Liver (tissue), 8 donors: ENCODE measurements at regions not wholly inside any gene's neighbourhood (a gene's known extent, or its start where the extent isn't known, plus 50 kb on each side); places are given as distances from the start of the nearest gene placed in this dataset.

Source experiments
- DNase-seq: peaks from one replicate; pipeline ENCODE4 v3.0.0-alpha.2; 2017; ENCODE audit warnings: low spot score
- H3K27ac ChIP-seq, 2 donors: one replicate each; pipeline ENCODE4 v1.7.0; 2013; ENCODE audit warnings: inconsistent platforms in 2 of 2, low read length in 2 of 2, control low read depth in 1 of 2, low read depth in 1 of 2, mild to moderate bottlenecking in 1 of 2
- H3K27me3 ChIP-seq, 4 donors: one replicate each; pipeline versions ENCODE4 v1.6.1 to v1.7.0; 2013; ENCODE audit warnings: low read length in 3 of 4, inconsistent platforms in 1 of 4, mild to moderate bottlenecking in 1 of 4, moderate library complexity in 1 of 4; ENCODE audit not compliant: control insufficient read depth in 4 of 4, insufficient read depth in 4 of 4
- H3K36me3 ChIP-seq, 4 donors: one replicate each; pipeline versions ENCODE4 v1.6.1 to v1.7.0; 2013; ENCODE audit warnings: low read length in 3 of 4, mild to moderate bottlenecking in 3 of 4, low read depth in 1 of 4, moderate library complexity in 1 of 4; ENCODE audit not compliant: control insufficient read depth in 4 of 4, insufficient read depth in 3 of 4
- H3K4me1 ChIP-seq, 4 donors: one replicate each; pipeline versions ENCODE4 v1.6.1 to v1.7.0; 2013; ENCODE audit warnings: low read length in 3 of 4, mild to moderate bottlenecking in 3 of 4, moderate library complexity in 1 of 4; ENCODE audit not compliant: control insufficient read depth in 4 of 4, insufficient read depth in 4 of 4
- H3K4me3 ChIP-seq, 3 donors: one replicate each; pipeline versions ENCODE4 v1.6.1 to v1.7.0; 2013; ENCODE audit warnings: low read length in 3 of 3, control low read depth in 1 of 3, low read depth in 1 of 3, mild to moderate bottlenecking in 1 of 3
- H3K9ac ChIP-seq, 2 donors: one replicate each; pipeline ENCODE4 v1.7.0; 2013; ENCODE audit warnings: low read length in 2 of 2, mild to moderate bottlenecking in 2 of 2, moderate library complexity in 2 of 2, control low read depth in 1 of 2, low read depth in 1 of 2
- H3K9me3 ChIP-seq, 4 donors: one replicate each; pipeline versions ENCODE4 v1.6.1 to v1.7.0; 2013; ENCODE audit warnings: low read length in 3 of 4; ENCODE audit not compliant: control insufficient read depth in 4 of 4
- EGR1 ChIP-seq, 2 donors: IDR thresholded peaks; 2 replicates each; pipeline ENCODE4 v1.6.1; 2016 to 2018; ENCODE audit warnings: antibody characterized with exemption in 2 of 2, low read depth in 2 of 2
- FOXA1 ChIP-seq: IDR thresholded peaks from 2 replicates; pipeline ENCODE4 v1.6.1; 2016; ENCODE audit warnings: antibody characterized with exemption
- FOXA2 ChIP-seq: IDR thresholded peaks from 2 replicates; pipeline ENCODE4 v1.6.1; 2016; ENCODE audit warnings: antibody characterized with exemption
- GABPA ChIP-seq, 2 donors: IDR thresholded peaks in 1 of 2; conservative IDR thresholded peaks in 1 of 2; 2 replicates each; pipeline ENCODE4 v1.6.1; 2016; ENCODE audit warnings: antibody characterized with exemption in 2 of 2, mild to moderate bottlenecking in 1 of 2, moderate library complexity in 1 of 2
- HNF4A ChIP-seq, 2 donors: conservative IDR thresholded peaks; 2 replicates each; pipeline ENCODE4 v1.6.1; 2016; ENCODE audit warnings: antibody characterized with exemption in 2 of 2, mild to moderate bottlenecking in 2 of 2
- HNF4G ChIP-seq: IDR thresholded peaks from 2 replicates; pipeline ENCODE4 v1.6.1; 2016; ENCODE audit warnings: antibody characterized with exemption
- JUND ChIP-seq, 2 donors: IDR thresholded peaks; 2 replicates each; pipeline ENCODE4 v1.6.1; 2016; ENCODE audit warnings: antibody characterized with exemption in 2 of 2
- NR2F2 ChIP-seq: IDR thresholded peaks from 2 replicates; pipeline ENCODE4 v1.6.1; 2016; ENCODE audit warnings: antibody characterized with exemption
- RAD21 ChIP-seq, 2 donors: IDR thresholded peaks; 2 replicates each; pipeline ENCODE4 v1.6.1; 2016; ENCODE audit warnings: antibody characterized with exemption in 2 of 2, mild to moderate bottlenecking in 2 of 2
- SP1 ChIP-seq: IDR thresholded peaks from 2 replicates; pipeline ENCODE4 v1.6.1; 2018; ENCODE audit warnings: antibody characterized with exemption, mild to moderate bottlenecking
- YY1 ChIP-seq: IDR thresholded peaks from 2 replicates; pipeline ENCODE4 v1.6.1; 2016; ENCODE audit warnings: antibody characterized with exemption, mild to moderate bottlenecking
- WGBS: extraction: QIAGEN DNeasy Blood & Tissue Kit; methylation state at CpG from one replicate; pipeline ENCODE4 v1.1.7; 2013; 5-methylcytosine and 5-hydroxymethylcytosine counted together
- TF ChIP-seq, protein P1 (sequence below): IDR thresholded peaks from 2 replicates; pipeline ENCODE4 v1.6.1; 2016; ENCODE audit warnings: antibody characterized with exemption
- TF ChIP-seq, protein P2 (sequence below): fragments of 150-350 bp; IDR thresholded peaks from 2 replicates; pipeline ENCODE4 v1.5.1; 2017; ENCODE audit warnings: improper control_type of control experiment, low read depth, low read length; ENCODE audit not compliant: missing input control
- TF ChIP-seq, protein P3 (sequence below): IDR thresholded peaks from 2 replicates; pipeline ENCODE4 v1.6.1; 2016; ENCODE audit warnings: antibody characterized with exemption, mild to moderate bottlenecking
- donor health status: healthy.
- donor health status: healthy.
- donor health status: healthy.
- donor health status: healthy.
- donor health status: healthy.

DNA sequence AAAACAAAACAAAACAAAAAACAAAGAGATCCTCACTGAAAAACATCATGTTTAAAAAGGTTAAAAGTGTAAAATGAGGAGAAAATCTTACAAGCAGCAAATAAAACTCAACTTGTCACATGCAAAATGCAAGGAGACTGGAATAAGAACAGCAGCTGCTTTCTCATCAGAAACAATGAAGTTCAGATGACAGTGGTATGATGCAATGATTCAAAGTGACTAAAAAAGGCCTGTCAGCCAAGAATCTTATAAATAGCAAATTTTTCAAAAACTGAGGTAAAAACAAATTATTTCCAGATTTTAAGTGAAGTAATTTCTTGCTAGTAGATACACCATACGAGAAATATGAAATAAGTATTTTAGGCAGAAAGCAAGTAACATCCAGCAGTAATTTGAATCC is 68.6 kb upstream of the EPHA3 start (continued):
- TF ChIP-seq, protein P1, sequence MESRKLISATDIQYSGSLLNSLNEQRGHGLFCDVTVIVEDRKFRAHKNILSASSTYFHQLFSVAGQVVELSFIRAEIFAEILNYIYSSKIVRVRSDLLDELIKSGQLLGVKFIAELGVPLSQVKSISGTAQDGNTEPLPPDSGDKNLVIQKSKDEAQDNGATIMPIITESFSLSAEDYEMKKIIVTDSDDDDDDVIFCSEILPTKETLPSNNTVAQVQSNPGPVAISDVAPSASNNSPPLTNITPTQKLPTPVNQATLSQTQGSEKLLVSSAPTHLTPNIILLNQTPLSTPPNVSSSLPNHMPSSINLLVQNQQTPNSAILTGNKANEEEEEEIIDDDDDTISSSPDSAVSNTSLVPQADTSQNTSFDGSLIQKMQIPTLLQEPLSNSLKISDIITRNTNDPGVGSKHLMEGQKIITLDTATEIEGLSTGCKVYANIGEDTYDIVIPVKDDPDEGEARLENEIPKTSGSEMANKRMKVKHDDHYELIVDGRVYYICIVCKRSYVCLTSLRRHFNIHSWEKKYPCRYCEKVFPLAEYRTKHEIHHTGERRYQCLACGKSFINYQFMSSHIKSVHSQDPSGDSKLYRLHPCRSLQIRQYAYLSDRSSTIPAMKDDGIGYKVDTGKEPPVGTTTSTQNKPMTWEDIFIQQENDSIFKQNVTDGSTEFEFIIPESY, result no peak
- TF ChIP-seq JUND (IDR thresholded peaks at IDR 0.05), result no peak

DNA sequence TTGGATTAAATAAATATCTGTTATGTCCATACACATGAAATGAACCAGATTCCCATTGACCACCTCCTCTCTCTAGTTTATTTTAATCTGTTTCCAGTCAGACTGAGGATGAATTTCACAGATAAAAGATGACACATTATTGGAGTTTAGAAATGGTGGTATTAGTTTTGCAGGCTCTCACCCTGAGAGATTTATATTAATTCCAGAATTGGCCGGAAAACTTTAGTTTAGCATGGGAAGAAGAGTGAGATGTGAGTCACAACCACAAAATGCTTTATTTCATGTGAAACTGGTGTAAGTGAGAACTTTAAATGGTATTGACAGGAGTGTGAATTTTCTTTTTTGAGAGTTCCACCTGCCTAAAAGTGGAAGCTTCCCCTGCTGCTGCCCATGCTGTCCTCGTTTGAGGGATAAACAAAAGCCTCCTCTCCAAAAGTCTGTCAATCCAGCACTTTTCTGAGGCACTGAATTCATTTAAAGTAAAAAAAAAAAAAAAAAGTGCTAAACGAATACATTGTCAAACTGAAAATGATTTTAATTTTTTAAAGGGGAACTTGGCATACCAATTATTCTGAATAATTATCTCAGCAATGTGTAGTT is 65.1 kb upstream of the EPHA3 start:
- H3K4me3 ChIP-seq, result no peak overlapping the region
- no peaks in the 10 kb centered on the region for H3K4me1 ChIP-seq
- WGBS, result 46% methylated on average over 3 of the region's 3 CpGs
- no peak for DNase-seq
- TF ChIP-seq FOXA1, result no peak
- TF ChIP-seq HNF4G, result no peak
- no peak for TF ChIP-seq YY1
- TF ChIP-seq GABPA (IDR thresholded peaks at IDR 0.05 in 1 of 2, conservative IDR thresholded peaks at IDR 0.05 in 1 of 2), result no peak
- TF ChIP-seq, protein P2, sequence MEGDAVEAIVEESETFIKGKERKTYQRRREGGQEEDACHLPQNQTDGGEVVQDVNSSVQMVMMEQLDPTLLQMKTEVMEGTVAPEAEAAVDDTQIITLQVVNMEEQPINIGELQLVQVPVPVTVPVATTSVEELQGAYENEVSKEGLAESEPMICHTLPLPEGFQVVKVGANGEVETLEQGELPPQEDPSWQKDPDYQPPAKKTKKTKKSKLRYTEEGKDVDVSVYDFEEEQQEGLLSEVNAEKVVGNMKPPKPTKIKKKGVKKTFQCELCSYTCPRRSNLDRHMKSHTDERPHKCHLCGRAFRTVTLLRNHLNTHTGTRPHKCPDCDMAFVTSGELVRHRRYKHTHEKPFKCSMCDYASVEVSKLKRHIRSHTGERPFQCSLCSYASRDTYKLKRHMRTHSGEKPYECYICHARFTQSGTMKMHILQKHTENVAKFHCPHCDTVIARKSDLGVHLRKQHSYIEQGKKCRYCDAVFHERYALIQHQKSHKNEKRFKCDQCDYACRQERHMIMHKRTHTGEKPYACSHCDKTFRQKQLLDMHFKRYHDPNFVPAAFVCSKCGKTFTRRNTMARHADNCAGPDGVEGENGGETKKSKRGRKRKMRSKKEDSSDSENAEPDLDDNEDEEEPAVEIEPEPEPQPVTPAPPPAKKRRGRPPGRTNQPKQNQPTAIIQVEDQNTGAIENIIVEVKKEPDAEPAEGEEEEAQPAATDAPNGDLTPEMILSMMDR, result no peak
- no peak for TF ChIP-seq NR2F2
- no peak for TF ChIP-seq RAD21 (IDR thresholded peaks at IDR 0.05)
- TF ChIP-seq, protein P3, sequence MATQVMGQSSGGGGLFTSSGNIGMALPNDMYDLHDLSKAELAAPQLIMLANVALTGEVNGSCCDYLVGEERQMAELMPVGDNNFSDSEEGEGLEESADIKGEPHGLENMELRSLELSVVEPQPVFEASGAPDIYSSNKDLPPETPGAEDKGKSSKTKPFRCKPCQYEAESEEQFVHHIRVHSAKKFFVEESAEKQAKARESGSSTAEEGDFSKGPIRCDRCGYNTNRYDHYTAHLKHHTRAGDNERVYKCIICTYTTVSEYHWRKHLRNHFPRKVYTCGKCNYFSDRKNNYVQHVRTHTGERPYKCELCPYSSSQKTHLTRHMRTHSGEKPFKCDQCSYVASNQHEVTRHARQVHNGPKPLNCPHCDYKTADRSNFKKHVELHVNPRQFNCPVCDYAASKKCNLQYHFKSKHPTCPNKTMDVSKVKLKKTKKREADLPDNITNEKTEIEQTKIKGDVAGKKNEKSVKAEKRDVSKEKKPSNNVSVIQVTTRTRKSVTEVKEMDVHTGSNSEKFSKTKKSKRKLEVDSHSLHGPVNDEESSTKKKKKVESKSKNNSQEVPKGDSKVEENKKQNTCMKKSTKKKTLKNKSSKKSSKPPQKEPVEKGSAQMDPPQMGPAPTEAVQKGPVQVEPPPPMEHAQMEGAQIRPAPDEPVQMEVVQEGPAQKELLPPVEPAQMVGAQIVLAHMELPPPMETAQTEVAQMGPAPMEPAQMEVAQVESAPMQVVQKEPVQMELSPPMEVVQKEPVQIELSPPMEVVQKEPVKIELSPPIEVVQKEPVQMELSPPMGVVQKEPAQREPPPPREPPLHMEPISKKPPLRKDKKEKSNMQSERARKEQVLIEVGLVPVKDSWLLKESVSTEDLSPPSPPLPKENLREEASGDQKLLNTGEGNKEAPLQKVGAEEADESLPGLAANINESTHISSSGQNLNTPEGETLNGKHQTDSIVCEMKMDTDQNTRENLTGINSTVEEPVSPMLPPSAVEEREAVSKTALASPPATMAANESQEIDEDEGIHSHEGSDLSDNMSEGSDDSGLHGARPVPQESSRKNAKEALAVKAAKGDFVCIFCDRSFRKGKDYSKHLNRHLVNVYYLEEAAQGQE, result no peak
- TF ChIP-seq HNF4A (conservative IDR thresholded peaks at IDR 0.05), result no peak
- no peak overlapping the region for H3K9ac ChIP-seq
- no peaks in the 10 kb centered on the region for H3K27me3 ChIP-seq
- H3K9me3 ChIP-seq, result no peaks in the 10 kb centered on the region
- no peaks in the 10 kb centered on the region for H3K36me3 ChIP-seq
- H3K27ac ChIP-seq, result no peak overlapping the region

DNA sequence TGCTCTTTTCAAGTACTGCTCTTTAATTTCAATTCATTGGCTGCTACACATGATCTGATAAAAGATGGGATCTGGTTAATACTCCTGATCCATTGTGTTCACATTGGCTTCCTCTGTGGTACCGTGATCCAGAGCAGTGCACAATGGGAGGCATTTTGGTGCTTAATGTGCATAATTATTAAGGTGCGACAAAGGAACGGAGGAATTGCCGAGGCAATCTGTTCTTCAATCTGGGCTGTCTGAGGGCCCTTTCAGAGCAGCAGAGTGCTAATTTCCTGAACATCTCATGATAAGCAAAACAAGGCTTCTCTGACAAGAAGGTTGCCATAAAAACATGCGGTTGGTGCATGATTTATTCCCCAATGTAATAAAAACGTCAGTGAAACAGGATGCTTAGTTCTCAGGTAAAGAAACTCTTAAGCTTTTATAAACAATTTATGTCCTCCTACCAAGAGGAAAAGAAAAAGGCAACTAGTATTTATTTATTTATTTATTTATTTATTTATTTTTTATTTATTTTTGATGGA is 64.0 kb upstream of the EPHA3 start:
- no peak for DNase-seq
- 67% methylated on average over 6 of the region's 6 CpGs for WGBS
- TF ChIP-seq EGR1 (IDR thresholded peaks at IDR 0.05; ENCODE audit: low read depth in 2 of 2), result no peak
- TF ChIP-seq, protein P2, result no peak
- no peak for TF ChIP-seq HNF4G
- no peak for TF ChIP-seq HNF4A (conservative IDR thresholded peaks at IDR 0.05)
- TF ChIP-seq, protein P1, result no peak
- TF ChIP-seq FOXA2, result no peak
- TF ChIP-seq SP1, result no peak
- TF ChIP-seq GABPA (IDR thresholded peaks at IDR 0.05 in 1 of 2, conservative IDR thresholded peaks at IDR 0.05 in 1 of 2), result no peak
- TF ChIP-seq FOXA1, result no peak
- no peak for TF ChIP-seq JUND (IDR thresholded peaks at IDR 0.05)
- TF ChIP-seq NR2F2, result no peak
- Histone ChIP-seq H3K9me3 (no peaks in the 10 kb centered on the region), H3K36me3 (no peaks in the 10 kb centered on the region), H3K4me1 (no peaks in the 10 kb centered on the region), H3K9ac (no peak overlapping the region), H3K27me3 (no peaks in the 10 kb centered on the region), H3K4me3 (no peak overlapping the region), H3K27ac (no peak overlapping the region)
